Aorta (tissue), 5 donors: ENCODE measurements at regions not wholly inside any gene's neighbourhood (a gene's known extent, or its start where the extent isn't known, plus 50 kb on each side); places are given as distances from the start of the nearest gene placed in this dataset.

ENCODE experiments used
- ATAC-seq: fragments of 200-7000 bp; cut with Tn5 transposase; one replicate; pipeline ENCODE4 v1.9.1; 2022; ENCODE audit warnings: moderate library complexity; ENCODE audit not compliant: low FRiP score
- DNase-seq, 2 donors: peaks; one replicate each; pipeline ENCODE4 v3.0.0-alpha.2; 2020
- H3K27ac ChIP-seq, 2 donors: one replicate each; pipeline ENCODE4 v1.5.1; 2013; ENCODE audit warnings: low read length in 2 of 2, mild to moderate bottlenecking in 2 of 2, moderate library complexity in 2 of 2, control low read depth in 1 of 2, inconsistent platforms in 1 of 2, low read depth in 1 of 2
- H3K27me3 ChIP-seq, 2 donors: one replicate each; pipeline ENCODE4 v1.6.1; 2013; ENCODE audit warnings: control low read depth in 1 of 2, low read length in 1 of 2, mild to moderate bottlenecking in 1 of 2, moderate library complexity in 1 of 2; ENCODE audit not compliant: insufficient read depth in 2 of 2, control insufficient read depth in 1 of 2
- H3K36me3 ChIP-seq, 2 donors: one replicate each; pipeline ENCODE4 v1.6.1; 2013; ENCODE audit warnings: control low read depth in 1 of 2, low read length in 1 of 2, mild to moderate bottlenecking in 1 of 2; ENCODE audit not compliant: insufficient read depth in 2 of 2, control insufficient read depth in 1 of 2
- H3K4me1 ChIP-seq, 2 donors: one replicate each; pipeline ENCODE4 v1.6.1; 2013; ENCODE audit warnings: low read length in 2 of 2, control low read depth in 1 of 2, mild to moderate bottlenecking in 1 of 2, moderate library complexity in 1 of 2; ENCODE audit not compliant: insufficient read depth in 2 of 2, control insufficient read depth in 1 of 2
- H3K4me3 ChIP-seq, 2 donors: one replicate each; pipeline ENCODE4 v1.5.1; 2013; ENCODE audit warnings: low read length in 2 of 2, control low read depth in 1 of 2, mild to moderate bottlenecking in 1 of 2
- H3K9me3 ChIP-seq: one replicate; pipeline ENCODE4 v1.6.1; 2013; ENCODE audit warnings: mild to moderate bottlenecking, low read length; ENCODE audit not compliant: control insufficient read depth
- WGBS, 2 donors: extraction: QIAGEN DNeasy Blood & Tissue Kit; methylation state at CpG; one replicate each; pipeline ENCODE4 v1.1.7; 2013; 5-methylcytosine and 5-hydroxymethylcytosine counted together
- intact Hi-C, 2 donors: fragments of 100-400 bp; cut with DNase I; formaldehyde crosslinking; loops; one replicate each; pipeline versions ENCODE4 v1.14.2 to v1.15.0; 2022
- donor health status: healthy with polysubstance abuse.
- donor health status: Bipolar disorder and iron deficiency.
- donor health status: DM: no; HTN: no; CAD: no.
- donor health status: DM: no; HTN: no; CAD: no.
- donor health status: DM: yes; HTN: yes; CAD: no.

DNA sequence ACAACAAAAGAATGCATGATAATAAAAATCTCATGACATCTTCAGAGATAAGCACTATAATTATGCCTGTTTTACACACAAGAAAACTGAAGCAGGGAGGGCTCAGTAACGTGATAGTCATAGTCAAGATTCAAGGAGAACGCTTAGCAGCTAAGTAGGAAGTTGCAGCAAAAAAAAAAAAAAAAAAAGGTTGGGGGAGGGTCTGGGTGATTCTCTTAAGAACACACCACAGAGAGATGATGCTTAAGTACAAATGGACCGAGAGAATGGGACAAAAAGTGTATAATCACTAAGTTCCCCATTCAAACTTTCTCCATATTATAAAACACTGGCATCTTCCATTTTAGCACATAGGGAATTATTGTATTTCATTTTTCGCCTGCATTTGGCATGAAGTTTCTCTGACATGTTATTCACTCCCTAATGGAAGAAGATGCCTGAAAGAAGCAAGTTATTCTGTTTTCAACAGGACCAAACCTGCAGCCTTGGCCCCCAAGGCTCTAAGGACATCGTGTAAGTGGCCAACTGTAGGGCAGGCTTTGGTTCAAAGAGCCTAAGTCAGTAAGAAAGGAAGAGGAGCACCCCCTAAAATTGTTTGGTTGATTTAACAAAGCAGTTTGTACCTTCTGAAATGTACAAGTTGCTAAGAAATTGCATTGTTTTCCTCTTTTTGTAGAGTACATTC lies 142.9 kb upstream of the TMPO start:
- Histone ChIP-seq H3K27ac (no peak overlapping the region), H3K4me1 (peaks cover 0 to 3% of the 10 kb centered on the region in 2 donors), H3K27me3 (no peaks in the 10 kb centered on the region), H3K4me3 (no peak overlapping the region), H3K9me3 (no peaks in the 10 kb centered on the region), H3K36me3 (no peaks in the 10 kb centered on the region)
- DNase-seq: no peak
- no peak for ATAC-seq
- 76 to 80% methylated on average over 5 of the region's 5 CpGs for WGBS, 2 donors
- intact Hi-C loops: loop anchor here in 1 of 2 donors (10.0 kb wide), 1 partner anchor 1388 kb away; no protein-coding TSS in a partner anchor

DNA sequence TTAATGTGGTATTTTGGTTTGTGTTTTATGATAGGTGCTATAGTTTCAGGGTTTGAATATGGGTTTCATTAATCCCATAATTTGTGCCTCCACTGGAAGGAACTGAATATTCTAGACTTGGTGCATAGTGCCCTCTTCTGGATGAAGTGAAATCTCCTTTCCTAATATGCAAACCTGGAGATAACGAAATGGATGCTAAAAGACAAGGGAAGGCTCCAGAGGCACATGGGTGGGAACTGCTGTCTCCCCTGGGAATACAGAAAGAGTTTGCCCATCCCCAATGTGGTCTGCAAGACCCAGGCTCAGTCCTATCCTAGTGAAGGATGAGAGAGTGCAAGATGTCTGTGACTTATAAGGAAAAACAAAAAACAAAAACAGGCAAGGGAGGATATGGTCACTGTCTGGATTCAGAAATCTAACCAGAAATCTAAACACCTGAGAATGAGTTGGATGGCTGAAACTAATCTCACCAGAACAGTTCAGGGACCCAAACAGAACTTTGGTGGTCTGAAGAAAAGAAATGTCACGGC lies 142.3 kb upstream of the TMPO start:
- DNase-seq: no peak
- peaks cover 0 to 3% of the 10 kb centered on the region in 2 donors for H3K4me1 ChIP-seq
- intact Hi-C loops: loop anchor here in 1 of 2 donors (10.0 kb wide), 1 partner anchor 1388 kb away; no protein-coding TSS in a partner anchor
- H3K4me3 ChIP-seq: no peak overlapping the region
- ATAC-seq: no peak
- WGBS, 2 donors: 60 to 62% methylated on average over 2 of the region's 2 CpGs
- H3K9me3 ChIP-seq: no peaks in the 10 kb centered on the region
- H3K27ac ChIP-seq: no peak overlapping the region
- H3K27me3 ChIP-seq: no peaks in the 10 kb centered on the region
- H3K36me3 ChIP-seq: no peaks in the 10 kb centered on the region

DNA sequence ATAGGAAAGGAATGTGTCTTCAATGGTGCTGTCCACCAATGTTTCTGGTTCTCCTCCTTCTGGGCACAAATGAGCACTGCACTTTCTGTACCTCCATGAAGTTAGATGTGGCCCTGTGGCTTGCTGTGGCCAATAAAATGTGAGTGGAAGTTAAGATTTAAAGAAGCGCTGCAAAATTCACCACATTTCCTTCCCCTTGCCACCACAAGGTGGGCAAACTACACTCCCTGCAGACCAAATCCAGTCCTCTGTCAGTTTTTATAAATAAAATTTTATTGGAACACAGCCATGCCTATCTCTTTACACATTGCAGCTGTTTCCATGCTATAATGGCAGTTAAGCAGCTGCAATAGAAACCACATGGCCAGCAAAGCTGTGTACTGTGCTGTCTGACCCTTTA lies 141.4 kb upstream of the TMPO start:
- H3K27me3 ChIP-seq: no peaks in the 10 kb centered on the region
- no peak for DNase-seq
- intact Hi-C loops: loop anchor here in 1 of 2 donors (10.0 kb wide), 1 partner anchor 1389 kb away; no protein-coding TSS in a partner anchor
- ATAC-seq: no peak
- H3K27ac ChIP-seq: no peak overlapping the region
- 88 to 92% methylated on average over 1 of the region's 1 CpG for WGBS, 2 donors
- no peak overlapping the region for H3K4me3 ChIP-seq
- no peaks in the 10 kb centered on the region for H3K9me3 ChIP-seq
- H3K36me3 ChIP-seq: no peaks in the 10 kb centered on the region
- peaks cover 0 to 3% of the 10 kb centered on the region in 2 donors for H3K4me1 ChIP-seq

DNA sequence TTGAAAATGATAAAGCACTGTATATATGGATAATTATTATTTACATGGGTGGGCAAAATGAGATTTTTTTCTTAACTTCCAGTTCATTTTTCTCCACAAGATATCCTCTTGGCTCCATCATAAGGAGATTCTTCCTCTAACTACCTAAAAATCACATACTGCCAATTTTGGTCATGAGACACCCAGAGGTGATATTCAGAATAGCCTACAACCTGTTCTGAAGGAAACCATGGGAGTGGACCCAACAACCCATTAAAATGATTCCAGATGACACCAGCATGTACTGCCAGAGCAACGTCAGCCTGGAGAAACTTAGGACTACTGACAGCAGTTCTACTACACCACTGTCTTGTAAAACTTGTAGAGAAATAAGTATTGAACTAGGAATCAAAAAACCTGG lies 136.3 kb upstream of the TMPO start:
- H3K27me3 ChIP-seq: no peaks in the 10 kb centered on the region
- no peak overlapping the region for H3K27ac ChIP-seq
- WGBS, 2 donors: 85 to 89% methylated on average over 1 of the region's 1 CpG
- peaks cover 0 to 3% of the 10 kb centered on the region in 2 donors for H3K4me1 ChIP-seq
- no peaks in the 10 kb centered on the region for H3K9me3 ChIP-seq
- ATAC-seq: no peak
- H3K4me3 ChIP-seq: no peak overlapping the region
- H3K36me3 ChIP-seq: no peaks in the 10 kb centered on the region
- intact Hi-C loops: loop anchor here in 1 of 2 donors (10.0 kb wide), 1 partner anchor 1394 kb away; no protein-coding TSS in a partner anchor
- no peak for DNase-seq

DNA sequence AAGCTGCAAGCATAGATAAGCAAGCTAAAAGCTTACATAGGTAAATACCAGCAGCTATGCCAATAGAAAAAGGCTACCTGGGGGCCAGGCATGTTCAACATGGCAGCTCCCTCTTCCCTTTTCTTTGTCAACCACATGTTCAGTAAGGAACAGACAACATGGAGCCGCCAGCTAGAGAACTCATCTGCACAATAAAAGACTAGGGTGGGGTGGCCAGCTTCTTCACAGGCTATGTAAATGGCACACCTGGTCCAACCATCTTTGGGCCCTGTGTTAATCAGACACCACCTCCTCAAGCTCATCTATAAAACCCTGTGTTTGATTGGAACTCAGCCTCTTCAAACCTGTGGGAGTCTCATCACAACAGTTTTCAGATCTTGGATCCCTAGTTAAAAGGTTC lies 129.7 kb upstream of the TMPO start:
- WGBS, 2 donors: 86 to 98% methylated on average over 1 of the region's 1 CpG
- intact Hi-C loops: no loop called here
- Histone ChIP-seq H3K27me3 (no peaks in the 10 kb centered on the region), H3K4me3 (no peak overlapping the region), H3K4me1 (no peaks in the 10 kb centered on the region), H3K27ac (no peak overlapping the region), H3K9me3 (no peaks in the 10 kb centered on the region), H3K36me3 (no peaks in the 10 kb centered on the region)
- DNase-seq: no peak
- no peak for ATAC-seq

DNA sequence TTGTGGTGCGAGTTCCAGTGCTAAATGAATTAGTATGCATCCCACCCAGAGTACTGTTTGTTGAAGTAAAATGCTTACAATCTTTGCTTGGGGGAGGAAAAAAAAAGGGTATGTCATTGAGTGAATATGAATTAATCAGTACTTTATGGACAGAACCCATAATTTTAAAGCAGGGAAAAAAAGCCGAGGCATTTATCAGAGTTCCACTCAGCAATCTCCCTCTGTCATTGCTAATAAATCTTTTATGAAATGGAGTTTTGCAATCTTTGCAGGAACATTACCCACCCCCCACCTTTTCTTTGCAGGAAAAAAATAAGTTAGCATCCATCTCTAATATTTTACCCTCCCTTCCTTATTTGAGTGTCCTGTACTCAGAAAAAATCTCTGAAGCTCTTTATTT lies 127.9 kb upstream of the TMPO start:
- Histone ChIP-seq H3K9me3 (peaks cover 1% of the 10 kb centered on the region), H3K36me3 (no peaks in the 10 kb centered on the region), H3K4me1 (no peaks in the 10 kb centered on the region), H3K27ac (no peak overlapping the region), H3K27me3 (no peaks in the 10 kb centered on the region), H3K4me3 (no peak overlapping the region)
- WGBS, 2 donors: 15 to 20% methylated on average over 2 of the region's 2 CpGs
- intact Hi-C loops: no loop called here
- DNase-seq (no peak), ATAC-seq (no peak)

DNA sequence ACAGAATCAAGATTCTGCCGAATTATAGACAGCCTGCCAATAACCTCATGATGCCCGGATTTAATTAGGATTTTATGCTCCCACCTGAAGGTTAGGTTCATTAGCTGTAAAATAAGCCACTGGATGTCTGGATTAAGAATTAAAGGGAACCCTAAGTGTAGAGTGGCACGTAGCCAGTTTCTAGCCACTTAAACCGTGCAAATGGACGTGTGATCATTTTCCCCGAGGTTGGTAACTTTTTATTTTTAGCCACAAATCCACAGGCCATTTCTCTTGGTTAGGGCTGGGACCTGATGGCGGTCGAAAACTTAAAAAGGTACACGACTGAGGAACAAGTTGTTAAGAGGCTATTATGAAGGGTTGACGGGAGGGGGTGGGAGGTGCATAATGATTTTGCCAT lies 127.3 kb upstream of the TMPO start:
- ATAC-seq: no peak
- 65 to 68% methylated on average over 10 of the region's 10 CpGs for WGBS, 2 donors

DNA sequence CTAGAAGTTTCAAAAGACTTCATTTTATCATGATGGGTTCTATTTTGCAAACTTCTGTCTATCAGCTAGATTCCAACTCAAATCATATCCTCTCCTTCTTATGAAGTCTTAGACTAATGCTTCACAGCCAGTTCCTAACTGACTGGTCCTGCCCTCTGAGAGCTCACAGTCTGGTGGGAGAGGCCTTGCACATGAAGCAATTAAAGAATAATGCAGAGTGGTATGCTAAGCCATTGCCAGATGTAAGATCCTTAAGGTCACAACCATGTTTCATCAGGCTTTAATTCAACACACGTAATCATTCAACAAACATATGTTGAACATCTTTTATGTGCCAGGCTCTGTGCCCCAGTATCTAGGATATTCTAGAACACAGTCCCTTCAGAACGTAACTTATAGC lies 125.8 kb upstream of the TMPO start:
- Histone ChIP-seq H3K4me1 (no peaks in the 10 kb centered on the region), H3K4me3 (no peak overlapping the region), H3K27me3 (no peaks in the 10 kb centered on the region), H3K36me3 (no peaks in the 10 kb centered on the region), H3K9me3 (peaks cover 1% of the 10 kb centered on the region), H3K27ac (no peak overlapping the region)
- 88 to 91% methylated on average over 2 of the region's 2 CpGs for WGBS, 2 donors
- no peak for ATAC-seq
- no peak for DNase-seq
- intact Hi-C loops: no loop called here

More for the DNA sequence above, 127.3 kb upstream of the TMPO start:
- no peak for DNase-seq
- H3K4me1 ChIP-seq: no peaks in the 10 kb centered on the region
- no peaks in the 10 kb centered on the region for H3K27me3 ChIP-seq
- intact Hi-C loops: no loop called here
- no peak overlapping the region for H3K27ac ChIP-seq
- peaks cover 1% of the 10 kb centered on the region for H3K9me3 ChIP-seq
- H3K4me3 ChIP-seq: no peak overlapping the region
- no peaks in the 10 kb centered on the region for H3K36me3 ChIP-seq
